ENCODE measurements at regions not wholly inside any gene's neighbourhood (a gene's known extent, or its start where the extent isn't known, plus 50 kb on each side); places are given as distances from the start of the nearest gene placed in this dataset.
"Not testable (repeated sequence)": the region's sequence is repeated elsewhere in the genome, so short reads cannot be mapped to it uniquely, and the experiment has no call there.

- no peak for DNase-seq (ENCODE audit: low read depth in 2 of 2)
Observed at GRCh38 chr15:45810201-45810600, 175.4 kb downstream of the SQOR start.

- DNase-seq (ENCODE audit: low read depth in 2 of 2): no peak
Observed at GRCh38 chr15:45812200-45812599, 177.4 kb downstream of the SQOR start.

- not testable (repeated sequence) for DNase-seq (ENCODE audit: low read depth in 2 of 2)
Observed at GRCh38 chr15:45817578-45817977, 182.7 kb downstream of the SQOR start.

- no peak for DNase-seq (ENCODE audit: low read depth in 2 of 2)
Observed at GRCh38 chr15:45821390-45821789, 186.6 kb downstream of the SQOR start.

- DNase-seq (ENCODE audit: low read depth in 2 of 2): not testable (repeated sequence)
Observed at GRCh38 chr15:45822968-45823367, 188.1 kb downstream of the SQOR start.

GRCh38 chr15:45827275-45827674 lies 192.4 kb downstream of the SQOR start:
- no peak for DNase-seq (ENCODE audit: low read depth in 2 of 2)

- no peak for DNase-seq (ENCODE audit: low read depth in 2 of 2)
Observed at GRCh38 chr15:45827766-45828165, 192.9 kb downstream of the SQOR start.

- DNase-seq (ENCODE audit: low read depth in 2 of 2): no peak
Observed at GRCh38 chr15:45829336-45830153, 194.7 kb downstream of the SQOR start.

GRCh38 chr15:45831787-45832186 lies 197.0 kb downstream of the SQOR start:
- DNase-seq (ENCODE audit: low read depth in 2 of 2): no peak

GRCh38 chr15:45834622-45835021 lies 199.8 kb downstream of the SQOR start:
- DNase-seq (ENCODE audit: low read depth in 2 of 2): no peak

- no peak for DNase-seq (ENCODE audit: low read depth in 2 of 2)
Observed at GRCh38 chr15:45842151-45842550, 207.3 kb downstream of the SQOR start.

GRCh38 chr15:45847645-45848044 lies 212.8 kb downstream of the SQOR start:
- DNase-seq (ENCODE audit: low read depth in 2 of 2): no peak

- no peak for DNase-seq (ENCODE audit: low read depth in 2 of 2)
Observed at GRCh38 chr15:45849136-45849535, 214.3 kb downstream of the SQOR start.

GRCh38 chr15:45854455-45855202 lies 219.8 kb downstream of the SQOR start:
- no peak for DNase-seq (ENCODE audit: low read depth in 2 of 2)

GRCh38 chr15:45855210-45855906 lies 220.5 kb downstream of the SQOR start:
- DNase-seq (ENCODE audit: low read depth in 2 of 2): no peak

GRCh38 chr15:45855907-45856579 lies 221.2 kb downstream of the SQOR start:
- DNase-seq (ENCODE audit: low read depth in 2 of 2): no peak

GRCh38 chr15:45857291-45857690 lies 222.5 kb downstream of the SQOR start:
- DNase-seq (ENCODE audit: low read depth in 2 of 2): no peak

- DNase-seq (ENCODE audit: low read depth in 2 of 2): no peak
Observed at GRCh38 chr15:45858491-45858890, 223.7 kb downstream of the SQOR start.

GRCh38 chr15:45862034-45862433 lies 227.2 kb downstream of the SQOR start:
- DNase-seq (ENCODE audit: low read depth in 2 of 2): no peak

- no peak for DNase-seq (ENCODE audit: low read depth in 2 of 2)
Observed at GRCh38 chr15:45863881-45864580, 229.2 kb downstream of the SQOR start.

- DNase-seq (ENCODE audit: low read depth in 2 of 2): no peak
Observed at GRCh38 chr15:45866616-45867015, 231.8 kb downstream of the SQOR start.
